Muscle layer of duodenum (tissue), 2 donors: ENCODE measurements at regions not wholly inside any gene's neighbourhood (a gene's known extent, or its start where the extent isn't known, plus 50 kb on each side); places are given as distances from the start of the nearest gene placed in this dataset.

Source experiments
- H3K27ac ChIP-seq: one replicate; pipeline ENCODE4 v1.7.0; 2013; ENCODE audit warnings: mild to moderate bottlenecking, low read length
- H3K27me3 ChIP-seq: one replicate; pipeline ENCODE4 v1.7.0; 2013; ENCODE audit warnings: low read depth, mild to moderate bottlenecking, control low read depth, low read length
- H3K36me3 ChIP-seq, 2 donors: one replicate each; pipeline ENCODE4 v1.7.0; 2013; ENCODE audit warnings: low read length in 2 of 2, control low read depth in 1 of 2, mild to moderate bottlenecking in 1 of 2; ENCODE audit not compliant: insufficient read depth in 2 of 2, control insufficient read depth in 1 of 2
- H3K4me1 ChIP-seq, 2 donors: one replicate each; pipeline ENCODE4 v1.7.0; 2013; ENCODE audit warnings: low read length in 2 of 2, mild to moderate bottlenecking in 2 of 2, control low read depth in 1 of 2, moderate library complexity in 1 of 2; ENCODE audit not compliant: insufficient read depth in 2 of 2, control insufficient read depth in 1 of 2
- H3K4me3 ChIP-seq, 2 donors: one replicate each; pipeline ENCODE4 v1.7.0; 2013; ENCODE audit warnings: low read length in 2 of 2, low read depth in 1 of 2, mild to moderate bottlenecking in 1 of 2
- H3K9me3 ChIP-seq, 2 donors: one replicate each; pipeline ENCODE4 v1.7.0; 2013; ENCODE audit warnings: low read length in 2 of 2, control low read depth in 1 of 2, mild to moderate bottlenecking in 1 of 2; ENCODE audit not compliant: control insufficient read depth in 1 of 2
- donor health status: healthy.

GRCh38 chr2:19454125-19454524, 95.7 kb upstream of the OSR1 start:
- Histone ChIP-seq H3K4me3 (no peak overlapping the region), H3K27ac (no peak overlapping the region), H3K4me1 (no peaks in the 10 kb centered on the region), H3K36me3 (no peaks in the 10 kb centered on the region), H3K9me3 (peaks cover 0 to 7% of the 10 kb centered on the region in 2 donors), H3K27me3 (no peaks in the 10 kb centered on the region)

- no peaks in the 10 kb centered on the region for H3K27me3 ChIP-seq
- H3K4me1 ChIP-seq, result no peaks in the 10 kb centered on the region
- H3K4me3 ChIP-seq, result no peak overlapping the region
- H3K27ac ChIP-seq, result no peak overlapping the region
- H3K9me3 ChIP-seq, result no peaks in the 10 kb centered on the region
- no peaks in the 10 kb centered on the region for H3K36me3 ChIP-seq
Observed at GRCh38 chr2:19442731-19443130, 84.3 kb upstream of the OSR1 start.

GRCh38 chr2:19439081-19439480, 80.7 kb upstream of the OSR1 start:
- Histone ChIP-seq H3K4me3 (no peak overlapping the region), H3K4me1 (no peaks in the 10 kb centered on the region), H3K27me3 (no peaks in the 10 kb centered on the region), H3K9me3 (no peaks in the 10 kb centered on the region), H3K27ac (no peak overlapping the region), H3K36me3 (no peaks in the 10 kb centered on the region)

GRCh38 chr2:19435815-19436214, 77.4 kb upstream of the OSR1 start:
- Histone ChIP-seq H3K36me3 (no peaks in the 10 kb centered on the region), H3K9me3 (no peaks in the 10 kb centered on the region), H3K4me1 (no peaks in the 10 kb centered on the region), H3K27ac (no peak overlapping the region), H3K4me3 (no peak overlapping the region), H3K27me3 (no peaks in the 10 kb centered on the region)

- H3K9me3 ChIP-seq, result no peaks in the 10 kb centered on the region
- H3K27me3 ChIP-seq, result no peaks in the 10 kb centered on the region
- no peaks in the 10 kb centered on the region for H3K36me3 ChIP-seq
- H3K4me3 ChIP-seq, result no peak overlapping the region
- H3K27ac ChIP-seq, result no peak overlapping the region
- no peaks in the 10 kb centered on the region for H3K4me1 ChIP-seq
Observed at GRCh38 chr2:19434413-19434812, 76.0 kb upstream of the OSR1 start.

GRCh38 chr2:19426941-19427340, 68.5 kb upstream of the OSR1 start:
- Histone ChIP-seq H3K27me3 (no peaks in the 10 kb centered on the region), H3K4me1 (no peaks in the 10 kb centered on the region), H3K36me3 (no peaks in the 10 kb centered on the region), H3K4me3 (no peak overlapping the region), H3K27ac (no peak overlapping the region), H3K9me3 (no peaks in the 10 kb centered on the region)

- Histone ChIP-seq H3K27ac (no peak overlapping the region), H3K4me3 (no peak overlapping the region), H3K4me1 (no peaks in the 10 kb centered on the region), H3K36me3 (no peaks in the 10 kb centered on the region), H3K27me3 (no peaks in the 10 kb centered on the region), H3K9me3 (no peaks in the 10 kb centered on the region)
Observed at GRCh38 chr2:19426144-19426543, 67.7 kb upstream of the OSR1 start.

GRCh38 chr2:19425419-19425818, 67.0 kb upstream of the OSR1 start:
- Histone ChIP-seq H3K36me3 (no peaks in the 10 kb centered on the region), H3K9me3 (no peaks in the 10 kb centered on the region), H3K27me3 (no peaks in the 10 kb centered on the region), H3K4me1 (no peaks in the 10 kb centered on the region), H3K4me3 (no peak overlapping the region), H3K27ac (no peak overlapping the region)

GRCh38 chr2:19419211-19419880, 60.9 kb upstream of the OSR1 start:
- H3K27ac ChIP-seq, result no peak overlapping the region
- no peaks in the 10 kb centered on the region for H3K4me1 ChIP-seq
- no peak overlapping the region for H3K4me3 ChIP-seq
- H3K27me3 ChIP-seq, result no peaks in the 10 kb centered on the region
- no peaks in the 10 kb centered on the region for H3K9me3 ChIP-seq
- no peaks in the 10 kb centered on the region for H3K36me3 ChIP-seq

- H3K36me3 ChIP-seq, result no peaks in the 10 kb centered on the region
- H3K27ac ChIP-seq, result no peak overlapping the region
- H3K9me3 ChIP-seq, result peaks cover 0 to 1% of the 10 kb centered on the region in 2 donors
Observed at GRCh38 chr2:19416784-19417684, 58.6 kb upstream of the OSR1 start.

GRCh38 chr2:19416083-19416482, 57.7 kb upstream of the OSR1 start:
- no peaks in the 10 kb centered on the region for H3K36me3 ChIP-seq
- no peak overlapping the region for H3K4me3 ChIP-seq
- no peak overlapping the region for H3K27ac ChIP-seq
- H3K9me3 ChIP-seq, result peaks cover 0 to 4% of the 10 kb centered on the region in 2 donors
- H3K4me1 ChIP-seq, result no peaks in the 10 kb centered on the region
- no peaks in the 10 kb centered on the region for H3K27me3 ChIP-seq

More at GRCh38 chr2:19416784-19417684, 58.6 kb upstream of the OSR1 start:
- no peak overlapping the region for H3K4me3 ChIP-seq
- no peaks in the 10 kb centered on the region for H3K27me3 ChIP-seq
- no peaks in the 10 kb centered on the region for H3K4me1 ChIP-seq
